ENCODE measurements at regions not wholly inside any gene's neighbourhood (a gene's known extent, or its start where the extent isn't known, plus 50 kb on each side); places are given as distances from the start of the nearest gene placed in this dataset.

DNA sequence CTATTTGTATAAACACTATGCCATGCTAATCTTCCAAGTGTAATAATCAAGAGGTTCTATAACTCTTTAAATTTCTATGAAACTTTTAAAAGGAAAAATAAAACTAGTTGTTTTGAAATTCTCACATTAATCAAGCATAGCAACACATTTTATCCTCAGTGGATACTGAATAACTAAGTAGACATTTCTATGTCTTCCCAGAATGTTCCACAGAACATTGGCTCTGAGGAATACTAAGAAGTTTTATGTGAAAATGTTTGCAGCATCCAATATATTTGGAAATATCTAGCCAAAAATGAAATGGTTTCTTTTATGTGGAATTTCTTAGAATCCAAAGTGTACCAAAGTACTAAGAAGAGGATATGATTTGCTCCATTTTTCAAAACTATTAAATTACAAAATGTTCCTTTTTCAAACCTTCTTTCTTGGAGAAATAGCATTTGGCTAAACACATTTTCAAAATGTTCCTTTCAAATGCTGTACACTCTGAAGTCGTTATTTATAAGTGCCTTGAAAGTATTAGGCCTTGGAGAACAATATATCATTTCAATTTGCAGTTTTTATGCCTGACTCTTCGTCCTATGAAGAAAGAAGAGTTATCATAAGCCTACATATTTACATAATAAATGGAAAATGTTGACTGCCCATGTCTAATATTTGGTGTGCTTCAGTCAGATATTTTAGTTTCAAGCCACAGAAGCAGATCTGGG, 175.6 kb upstream of the COX7C start:
- no peak overlapping the region for H3K4me3 ChIP-seq (ENCODE audit: low read depth, low read length, poor library complexity, severe bottlenecking)
- H3K27me3 ChIP-seq (replicated peaks; ENCODE audit: insufficient read depth, low read depth, low read length, poor library complexity): no peaks in the 10 kb centered on the region
- H3K27ac ChIP-seq (ENCODE audit: low read depth, low read length, poor library complexity, severe bottlenecking): no peak overlapping the region
- no TSS peak for BruUV-seq (replicated peaks)
- DNase-seq (ENCODE audit: low spot score): no peak
- ChIA-PET POLR2A (ENCODE audit: low non-redundant PET) (no interaction called here), CTCF (no interaction called here)
- no peaks in the 10 kb centered on the region for H3K4me1 ChIP-seq (ENCODE audit: insufficient read depth, low read length, poor library complexity, severe bottlenecking)
- H3K36me3 ChIP-seq (ENCODE audit: insufficient read depth, low read length, poor library complexity, severe bottlenecking): no peaks in the 10 kb centered on the region
- TF ChIP-seq EZH2 (IDR thresholded peaks at IDR 0.05; ENCODE audit: borderline replicate concordance, low read depth, low read length, poor library complexity, severe bottlenecking): no peak
- TF ChIP-seq, protein P1, sequence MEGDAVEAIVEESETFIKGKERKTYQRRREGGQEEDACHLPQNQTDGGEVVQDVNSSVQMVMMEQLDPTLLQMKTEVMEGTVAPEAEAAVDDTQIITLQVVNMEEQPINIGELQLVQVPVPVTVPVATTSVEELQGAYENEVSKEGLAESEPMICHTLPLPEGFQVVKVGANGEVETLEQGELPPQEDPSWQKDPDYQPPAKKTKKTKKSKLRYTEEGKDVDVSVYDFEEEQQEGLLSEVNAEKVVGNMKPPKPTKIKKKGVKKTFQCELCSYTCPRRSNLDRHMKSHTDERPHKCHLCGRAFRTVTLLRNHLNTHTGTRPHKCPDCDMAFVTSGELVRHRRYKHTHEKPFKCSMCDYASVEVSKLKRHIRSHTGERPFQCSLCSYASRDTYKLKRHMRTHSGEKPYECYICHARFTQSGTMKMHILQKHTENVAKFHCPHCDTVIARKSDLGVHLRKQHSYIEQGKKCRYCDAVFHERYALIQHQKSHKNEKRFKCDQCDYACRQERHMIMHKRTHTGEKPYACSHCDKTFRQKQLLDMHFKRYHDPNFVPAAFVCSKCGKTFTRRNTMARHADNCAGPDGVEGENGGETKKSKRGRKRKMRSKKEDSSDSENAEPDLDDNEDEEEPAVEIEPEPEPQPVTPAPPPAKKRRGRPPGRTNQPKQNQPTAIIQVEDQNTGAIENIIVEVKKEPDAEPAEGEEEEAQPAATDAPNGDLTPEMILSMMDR (conservative IDR thresholded peaks at IDR 0.05; ENCODE audit: low read depth, low read length): no peak
- H3K9me3 ChIP-seq (ENCODE audit: low read depth, low read length, poor library complexity, severe bottlenecking): no peaks in the 10 kb centered on the region
- intact Hi-C loops (cut with micrococcal nuclease; ENCODE audit: unreplicated experiment): no loop called here

DNA sequence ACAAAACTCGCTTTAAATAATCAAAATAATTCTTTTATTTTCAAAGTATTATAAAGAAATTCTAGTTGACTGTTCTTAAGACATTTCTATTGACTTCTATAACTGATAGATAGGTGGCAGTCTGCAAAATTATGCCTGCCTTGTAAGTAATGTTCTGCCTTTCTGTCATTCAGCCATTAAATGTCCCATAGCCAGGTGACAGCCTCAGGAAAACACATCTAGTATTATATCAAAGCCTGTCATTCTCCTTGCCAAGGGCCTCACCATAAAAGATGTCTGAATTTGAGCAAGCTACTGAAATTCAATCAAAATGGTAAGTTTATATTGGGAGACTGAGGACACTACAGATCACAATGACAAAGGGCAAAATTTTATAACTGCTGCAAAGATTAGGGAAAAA, 170.4 kb upstream of the COX7C start:
- Histone ChIP-seq H3K27me3 (replicated peaks; ENCODE audit: insufficient read depth, low read depth, low read length, poor library complexity) (no peaks in the 10 kb centered on the region), H3K4me1 (ENCODE audit: insufficient read depth, low read length, poor library complexity, severe bottlenecking) (no peaks in the 10 kb centered on the region), H3K27ac (ENCODE audit: low read depth, low read length, poor library complexity, severe bottlenecking) (no peak overlapping the region), H3K9me3 (ENCODE audit: low read depth, low read length, poor library complexity, severe bottlenecking) (no peaks in the 10 kb centered on the region), H3K36me3 (ENCODE audit: insufficient read depth, low read length, poor library complexity, severe bottlenecking) (no peaks in the 10 kb centered on the region), H3K4me3 (ENCODE audit: low read depth, low read length, poor library complexity, severe bottlenecking) (no peak overlapping the region)
- DNase-seq (ENCODE audit: low spot score): no peak
- TF ChIP-seq EZH2 (IDR thresholded peaks at IDR 0.05; ENCODE audit: borderline replicate concordance, low read depth, low read length, poor library complexity, severe bottlenecking): no peak
- TF ChIP-seq, protein P1 (conservative IDR thresholded peaks at IDR 0.05; ENCODE audit: low read depth, low read length): no peak
- no TSS peak for BruUV-seq (replicated peaks)
- POLR2A ChIA-PET (ENCODE audit: low non-redundant PET): no interaction called here
- CTCF ChIA-PET: no interaction called here
- intact Hi-C loops (cut with micrococcal nuclease; ENCODE audit: unreplicated experiment): no loop called here

DNA sequence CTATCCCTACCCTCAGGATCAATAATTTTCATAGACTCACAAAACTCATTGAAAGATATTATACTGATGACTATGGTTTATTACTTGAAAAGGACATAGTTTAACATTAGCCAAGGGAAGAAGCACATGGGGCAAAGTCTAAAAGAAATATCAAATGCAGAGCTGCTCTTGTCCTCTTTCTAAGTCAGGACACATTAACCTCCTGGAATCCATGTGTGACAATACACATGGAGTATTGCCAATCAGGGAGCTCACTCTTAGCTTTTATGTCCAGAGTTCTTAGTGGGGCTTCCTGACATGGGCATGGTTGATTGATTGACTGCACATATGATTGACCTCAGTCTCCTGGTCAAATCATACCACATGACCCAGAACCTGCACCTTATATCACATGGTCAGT, 165.5 kb upstream of the COX7C start:
- no TSS peak for BruUV-seq (replicated peaks)

More for the DNA sequence above, 165.5 kb upstream of the COX7C start:
- Histone ChIP-seq H3K9me3 (ENCODE audit: low read depth, low read length, poor library complexity, severe bottlenecking) (no peaks in the 10 kb centered on the region), H3K4me3 (ENCODE audit: low read depth, low read length, poor library complexity, severe bottlenecking) (no peak overlapping the region), H3K27me3 (replicated peaks; ENCODE audit: insufficient read depth, low read depth, low read length, poor library complexity) (no peaks in the 10 kb centered on the region), H3K27ac (ENCODE audit: low read depth, low read length, poor library complexity, severe bottlenecking) (no peak overlapping the region), H3K4me1 (ENCODE audit: insufficient read depth, low read length, poor library complexity, severe bottlenecking) (no peaks in the 10 kb centered on the region), H3K36me3 (ENCODE audit: insufficient read depth, low read length, poor library complexity, severe bottlenecking) (no peaks in the 10 kb centered on the region)
- no peak for TF ChIP-seq EZH2 (IDR thresholded peaks at IDR 0.05; ENCODE audit: borderline replicate concordance, low read depth, low read length, poor library complexity, severe bottlenecking)
- TF ChIP-seq, protein P1 (conservative IDR thresholded peaks at IDR 0.05; ENCODE audit: low read depth, low read length): no peak
- ChIA-PET CTCF (no interaction called here), POLR2A (ENCODE audit: low non-redundant PET) (no interaction called here)
- DNase-seq (ENCODE audit: low spot score): no peak
- intact Hi-C loops (cut with micrococcal nuclease; ENCODE audit: unreplicated experiment): no loop called here

Data from A673 (cell line).